HAP-1 (cell line): ENCODE measurements at regions not wholly inside any gene's neighbourhood (a gene's known extent, or its start where the extent isn't known, plus 50 kb on each side); places are given as distances from the start of the nearest gene placed in this dataset.

Experiments used
- DNase-seq, 2 experiments: peaks; one replicate each; pipeline ENCODE4 v3.0.0-alpha.2; 2016 to 2020; ENCODE audit warnings: low spot score in 2 of 2
- H3K27me3 ChIP-seq: fragments of 250-450 bp; sonication (Bioruptor Pico); 2 replicates; pipeline ENCODE4 v1.5.1; 2020; ENCODE audit warnings: low read depth, mild to moderate bottlenecking, moderate library complexity
- H3K36me3 ChIP-seq: fragments of 250-450 bp; sonication (Bioruptor Pico); replicated peaks from 2 replicates; pipeline ENCODE4 v1.5.1; 2020; ENCODE audit warnings: mild to moderate bottlenecking
- H3K4me1 ChIP-seq: fragments of 250-450 bp; sonication (Bioruptor Pico); 2 replicates; pipeline ENCODE4 v1.5.1; 2020; ENCODE audit warnings: mild to moderate bottlenecking
- H3K4me3 ChIP-seq: fragments of 250-450 bp; sonication (Bioruptor Pico); 2 replicates; pipeline ENCODE4 v1.5.1; 2020; ENCODE audit warnings: mild to moderate bottlenecking, moderate library complexity
- H3K9me3 ChIP-seq: fragments of 250-450 bp; sonication (Bioruptor Pico); 2 replicates; pipeline ENCODE4 v1.5.1; 2020; ENCODE audit warnings: mild to moderate bottlenecking, moderate library complexity
- in situ Hi-C: fragments of 300-500 bp; cut with MboI; formaldehyde crosslinking; loops from 3 replicates; pipeline ENCODE4 v1.14.3; 2020; ENCODE audit warnings: low sequenced_read_pairs, inconsistent platforms, mixed read lengths

DNA sequence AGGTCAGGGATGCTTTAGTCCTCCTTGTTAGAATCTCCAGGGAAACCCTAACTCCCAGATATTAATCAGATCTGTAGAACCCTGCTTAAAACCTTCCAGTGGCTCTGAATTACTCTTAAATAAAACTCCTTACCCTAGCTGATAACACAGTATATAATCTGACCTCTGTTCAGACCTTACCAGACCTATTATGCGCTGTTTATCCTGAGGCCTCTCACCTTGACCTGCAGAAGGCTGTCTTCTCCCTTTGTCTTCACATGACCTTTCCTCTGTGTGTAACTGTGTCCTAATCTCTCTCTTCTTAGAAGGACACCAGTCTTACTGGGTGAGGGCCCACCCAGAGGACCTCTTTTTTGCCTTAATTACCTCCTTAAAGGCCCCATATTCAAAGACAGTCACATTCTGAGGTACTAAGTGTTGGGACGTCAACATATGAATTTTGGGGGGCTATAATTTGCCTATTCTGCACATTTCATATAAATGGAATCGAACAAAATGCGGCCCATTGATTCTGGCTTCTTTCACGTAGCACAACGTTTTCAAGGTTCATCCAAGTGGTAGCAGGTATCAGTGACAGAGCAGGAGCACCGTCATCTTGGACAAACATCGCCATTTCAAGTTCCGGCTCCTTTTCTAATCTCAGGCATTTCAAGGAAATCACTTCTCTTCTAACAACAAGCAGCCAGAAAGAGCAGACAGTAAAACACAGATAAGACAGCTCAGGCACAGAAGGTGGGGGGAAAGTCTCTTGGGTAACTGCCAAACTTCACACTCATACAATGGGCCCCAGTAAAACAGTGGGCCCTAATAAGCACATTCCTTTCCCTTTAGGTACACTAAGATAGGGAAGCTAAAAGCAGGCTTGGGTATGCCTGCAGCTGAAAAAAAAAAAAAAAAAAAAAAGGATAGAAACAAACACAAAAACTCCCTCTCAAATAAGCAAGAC lies 200.2 kb upstream of the NUDT4 start:
- in situ Hi-C loops = no loop called here
- no peaks in the 10 kb centered on the region for H3K27me3 ChIP-seq
- H3K9me3 ChIP-seq = peaks cover 2% of the 10 kb centered on the region; the same call in 1 of the 2 replicates
- H3K4me3 ChIP-seq = no peak overlapping the region
- DNase-seq = no peak
- no peaks in the 10 kb centered on the region for H3K4me1 ChIP-seq
- H3K36me3 ChIP-seq = no peaks in the 10 kb centered on the region

DNA sequence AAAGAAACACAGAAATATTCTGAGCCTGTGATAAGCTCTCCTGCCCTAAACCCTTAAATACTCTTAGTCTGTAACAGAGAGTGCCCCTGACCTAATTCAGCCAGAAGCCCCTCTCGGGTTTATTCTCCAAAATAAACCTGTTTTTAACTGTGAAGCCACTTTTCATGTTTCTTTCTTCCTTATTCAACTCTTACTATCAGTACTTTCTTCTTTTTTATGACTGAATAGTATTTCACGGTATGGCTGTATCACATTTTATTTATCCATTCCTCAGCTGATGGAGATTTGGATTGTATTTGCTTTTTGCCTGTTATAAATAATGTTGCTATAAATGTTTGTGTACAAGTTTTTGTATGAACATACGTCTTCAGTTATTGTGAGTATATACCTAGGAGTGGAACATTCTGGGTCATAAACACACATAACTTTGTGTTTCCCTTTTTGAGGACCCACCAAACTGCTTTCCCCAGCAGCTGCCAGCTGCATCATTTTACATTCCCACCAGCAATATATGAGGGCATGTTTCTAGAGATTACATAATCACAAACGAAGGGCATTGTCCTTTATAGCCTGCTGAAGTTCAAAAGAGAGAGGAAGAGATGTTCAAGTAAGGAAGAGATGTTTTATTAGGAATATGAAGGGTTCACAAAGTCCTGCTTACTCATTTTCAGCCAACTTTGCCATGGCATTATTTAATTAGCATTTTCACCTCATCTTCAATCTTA lies 199.4 kb upstream of the NUDT4 start:
- no peaks in the 10 kb centered on the region for H3K27me3 ChIP-seq
- H3K36me3 ChIP-seq = no peaks in the 10 kb centered on the region
- H3K4me3 ChIP-seq = no peak overlapping the region
- no peaks in the 10 kb centered on the region for H3K4me1 ChIP-seq
- DNase-seq = no peak
- H3K9me3 ChIP-seq = peaks cover 2% of the 10 kb centered on the region; the same call in 1 of the 2 replicates
- in situ Hi-C loops = no loop called here

DNA sequence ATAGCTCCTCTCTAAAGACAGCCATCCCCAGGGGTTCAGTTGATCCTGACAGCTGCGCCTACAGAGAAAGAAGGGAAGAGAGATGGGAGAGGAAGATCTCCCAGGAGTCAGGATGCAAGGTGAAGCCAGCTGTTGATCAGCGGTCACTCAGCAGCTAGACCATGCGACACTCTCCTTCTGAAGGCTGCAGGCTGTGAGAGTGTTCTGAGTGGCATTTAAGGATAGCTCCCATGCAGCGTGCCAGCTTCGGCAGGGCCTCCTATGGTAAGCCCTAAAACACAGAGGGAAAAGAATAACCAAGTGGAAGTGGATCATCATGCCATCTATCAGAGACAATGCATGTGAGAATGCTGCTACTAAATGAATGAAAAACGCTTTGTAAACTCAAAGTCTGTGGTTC lies 197.9 kb upstream of the NUDT4 start:
- in situ Hi-C loops = no loop called here
- peaks cover 2% of the 10 kb centered on the region; the same call in 1 of the 2 replicates for H3K9me3 ChIP-seq
- no peaks in the 10 kb centered on the region for H3K4me1 ChIP-seq
- no peaks in the 10 kb centered on the region for H3K27me3 ChIP-seq
- H3K36me3 ChIP-seq = no peaks in the 10 kb centered on the region
- DNase-seq = no peak
- no peak overlapping the region for H3K4me3 ChIP-seq

DNA sequence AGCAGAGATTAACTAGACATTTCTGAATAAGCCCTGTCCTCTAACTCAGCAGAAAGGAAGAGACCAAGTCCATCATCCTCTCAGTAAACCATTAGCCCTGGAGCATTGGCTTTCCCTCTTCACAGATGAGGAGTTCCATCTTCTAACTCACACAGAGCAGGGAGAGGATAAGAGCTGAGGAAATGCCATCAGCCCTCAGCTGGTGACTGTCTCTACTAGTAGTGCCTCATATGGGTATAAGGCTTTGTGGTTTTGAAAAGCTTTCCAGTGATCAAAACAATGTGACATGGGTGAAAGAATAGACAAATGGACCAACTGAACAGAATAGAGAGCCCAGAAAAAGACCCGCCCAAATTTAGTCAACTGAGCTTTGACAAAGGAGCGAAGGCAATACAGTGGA lies 197.2 kb upstream of the NUDT4 start:
- DNase-seq = no peak
- in situ Hi-C loops = no loop called here
- Histone ChIP-seq H3K27me3 (no peaks in the 10 kb centered on the region), H3K36me3 (no peaks in the 10 kb centered on the region), H3K9me3 (peaks cover 2% of the 10 kb centered on the region; the same call in 1 of the 2 replicates), H3K4me1 (no peaks in the 10 kb centered on the region), H3K4me3 (no peak overlapping the region)

DNA sequence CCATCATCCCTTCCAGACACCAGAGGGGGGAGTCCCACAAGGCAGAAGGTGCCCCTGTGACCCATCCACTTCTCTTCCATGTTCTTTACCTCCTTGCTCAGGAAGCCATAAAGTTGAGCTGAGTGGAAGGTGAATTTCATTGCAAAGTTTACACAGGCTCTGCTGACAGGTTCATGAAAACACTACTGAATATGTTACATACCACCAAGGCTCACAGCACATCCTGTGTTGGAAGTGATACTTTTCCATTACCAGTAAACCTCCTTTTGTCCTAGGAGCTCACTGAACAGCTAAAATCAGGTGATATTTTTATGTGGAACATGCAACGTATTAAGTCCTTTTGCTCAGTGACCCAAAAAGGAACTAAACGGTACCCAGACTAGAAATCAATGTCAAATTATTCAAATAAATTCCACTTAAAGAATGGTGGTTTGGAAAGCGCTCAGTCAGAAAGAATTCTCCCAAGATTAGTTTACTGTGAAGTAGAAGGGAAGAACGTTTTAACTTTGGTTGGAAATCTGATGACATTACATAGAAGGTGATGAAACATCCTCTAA lies 196.2 kb upstream of the NUDT4 start:
- in situ Hi-C loops = no loop called here
- H3K36me3 ChIP-seq = no peaks in the 10 kb centered on the region
- H3K9me3 ChIP-seq = peaks cover 2% of the 10 kb centered on the region; the same call in 1 of the 2 replicates
- H3K4me1 ChIP-seq = no peaks in the 10 kb centered on the region
- no peak overlapping the region for H3K4me3 ChIP-seq
- H3K27me3 ChIP-seq = no peaks in the 10 kb centered on the region
- no peak for DNase-seq

DNA sequence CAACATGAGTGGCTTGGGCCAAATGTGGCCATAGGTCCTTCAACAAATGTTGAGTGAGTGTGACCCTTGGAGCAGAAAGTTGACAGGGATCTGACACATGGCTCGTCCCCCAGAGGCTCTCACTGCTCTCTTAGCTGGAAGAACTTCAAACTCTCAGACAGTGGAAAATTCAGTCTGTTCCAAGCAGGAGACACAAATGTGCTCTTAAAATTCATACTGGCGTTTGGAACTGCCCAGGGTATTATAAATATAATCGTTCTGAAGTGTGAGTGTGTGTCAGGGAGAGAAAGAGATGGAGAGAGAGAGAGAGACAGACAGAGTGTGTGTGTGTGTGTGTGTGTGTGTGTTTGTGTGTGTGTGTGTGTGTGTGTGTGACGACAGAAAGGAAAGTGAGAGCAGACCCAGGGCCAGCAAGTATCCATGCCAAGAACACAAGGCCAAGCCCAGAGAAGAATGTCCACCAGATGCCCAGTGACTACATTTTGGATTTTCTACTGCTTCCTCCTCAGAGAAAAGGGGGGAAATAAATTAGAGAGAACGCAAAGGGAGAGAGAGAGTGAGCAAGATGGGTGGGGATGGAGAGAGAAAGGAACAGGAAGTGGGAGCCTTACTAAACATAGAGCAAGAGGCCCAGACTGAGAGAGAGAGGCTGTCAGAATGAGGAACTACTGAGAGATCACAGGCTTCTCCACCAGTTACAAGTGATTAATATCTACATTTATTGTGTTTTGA lies 193.6 kb upstream of the NUDT4 start:
- H3K36me3 ChIP-seq = no peaks in the 10 kb centered on the region
- in situ Hi-C loops = no loop called here
- no peak for DNase-seq

DNA sequence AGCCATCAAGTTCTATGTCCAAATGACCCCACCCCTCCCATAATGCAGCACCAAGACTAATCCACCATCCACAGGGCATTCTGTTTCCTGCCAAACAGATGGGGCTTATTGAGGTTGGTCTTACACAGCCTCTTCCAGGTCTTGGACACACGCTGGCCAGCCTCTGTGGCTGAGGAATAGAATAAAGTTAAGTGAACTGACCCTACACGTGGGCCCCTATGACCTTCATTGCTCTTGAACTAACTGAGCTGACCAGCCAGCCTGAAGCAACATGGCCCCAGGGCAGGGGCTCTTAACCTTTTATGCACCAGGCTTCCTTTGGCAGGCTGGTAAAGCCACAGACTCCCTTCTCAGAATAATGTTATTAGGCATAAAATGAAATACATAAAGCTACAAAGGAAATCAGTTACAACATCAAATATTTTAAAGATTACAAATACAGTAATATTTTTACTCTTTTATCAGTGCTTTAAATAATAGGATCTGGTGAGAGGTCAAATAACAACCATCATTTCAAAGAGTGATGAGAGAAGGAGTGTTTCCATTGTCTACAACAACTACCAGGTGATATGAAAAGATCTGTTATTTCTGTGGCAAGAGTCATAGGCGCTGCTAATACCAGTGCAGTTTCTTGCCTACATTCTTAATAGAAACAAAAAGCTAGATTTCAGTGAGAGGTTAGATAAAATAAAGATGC lies 192.9 kb upstream of the NUDT4 start:
- in situ Hi-C loops = no loop called here
- Histone ChIP-seq H3K36me3 (no peaks in the 10 kb centered on the region), H3K4me1 (no peaks in the 10 kb centered on the region), H3K9me3 (no peaks in the 10 kb centered on the region), H3K4me3 (no peak overlapping the region), H3K27me3 (no peaks in the 10 kb centered on the region)
- no peak for DNase-seq

More for the DNA sequence above, 193.6 kb upstream of the NUDT4 start:
- H3K9me3 ChIP-seq = no peaks in the 10 kb centered on the region
- H3K4me3 ChIP-seq = no peak overlapping the region
- H3K27me3 ChIP-seq = no peaks in the 10 kb centered on the region
- no peaks in the 10 kb centered on the region for H3K4me1 ChIP-seq

DNA sequence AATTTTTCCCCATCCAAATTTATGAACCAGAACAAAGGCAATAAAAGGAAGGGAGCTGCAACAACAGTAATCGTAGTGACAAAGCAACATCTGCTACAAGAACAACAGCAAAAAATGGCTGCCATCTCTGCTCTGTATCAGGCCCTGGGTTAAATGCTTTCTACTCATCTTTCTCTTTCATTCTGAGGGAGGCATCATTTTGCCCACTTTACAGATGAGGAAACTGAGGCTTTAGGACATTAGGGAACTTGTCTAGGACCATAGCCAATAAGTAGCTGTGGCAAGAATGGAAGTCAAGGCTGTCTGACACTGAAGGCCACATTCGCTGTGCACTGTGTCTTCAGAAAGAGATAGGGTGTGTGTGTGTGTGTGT lies 192.4 kb upstream of the NUDT4 start:
- Histone ChIP-seq H3K4me1 (no peaks in the 10 kb centered on the region), H3K27me3 (no peaks in the 10 kb centered on the region), H3K9me3 (no peaks in the 10 kb centered on the region), H3K36me3 (no peaks in the 10 kb centered on the region), H3K4me3 (no peak overlapping the region)
- in situ Hi-C loops = no loop called here
- no peak for DNase-seq

DNA sequence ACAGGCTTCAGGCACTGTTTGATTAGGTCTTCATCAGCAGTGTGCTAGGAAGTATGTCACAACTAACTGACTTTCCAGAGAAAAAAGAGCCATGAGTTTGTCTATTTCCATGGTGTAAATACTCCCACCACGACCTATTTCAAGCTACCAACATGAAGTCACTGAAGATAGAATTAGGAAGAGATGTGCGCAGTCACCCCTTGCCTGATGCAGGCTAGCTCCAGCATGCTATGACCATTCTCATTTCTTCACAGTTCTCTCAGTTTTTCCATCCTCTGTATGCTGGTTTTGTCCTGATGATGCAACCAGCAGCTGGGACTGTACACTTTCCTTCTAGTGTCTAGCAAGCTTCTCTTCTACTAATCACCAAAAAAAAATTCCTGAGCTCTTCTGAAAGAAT lies 191.6 kb upstream of the NUDT4 start:
- DNase-seq = no peak
- H3K27me3 ChIP-seq = no peaks in the 10 kb centered on the region
- H3K36me3 ChIP-seq = no peaks in the 10 kb centered on the region
- no peaks in the 10 kb centered on the region for H3K4me1 ChIP-seq
- in situ Hi-C loops = no loop called here
- no peak overlapping the region for H3K4me3 ChIP-seq
- no peaks in the 10 kb centered on the region for H3K9me3 ChIP-seq

DNA sequence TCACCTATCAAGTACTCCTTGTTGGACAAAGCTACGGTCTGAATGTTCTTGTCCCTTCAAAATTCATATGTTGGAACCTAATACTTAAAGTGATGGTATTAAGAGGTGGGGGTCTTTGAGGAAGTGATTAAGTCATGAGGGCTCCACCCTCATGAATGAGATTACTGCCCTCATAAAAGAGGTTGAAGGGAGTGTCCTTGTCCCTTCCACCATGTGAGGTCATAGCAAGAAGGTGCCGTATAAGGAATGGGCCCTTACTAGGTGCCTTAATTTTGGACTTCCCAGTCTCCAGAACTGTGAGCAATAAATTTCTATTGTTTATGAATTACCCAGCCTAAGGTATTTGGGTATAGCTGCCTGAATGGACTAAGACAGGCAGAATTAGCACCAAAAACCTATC lies 191.1 kb upstream of the NUDT4 start:
- Histone ChIP-seq H3K27me3 (no peaks in the 10 kb centered on the region), H3K4me3 (no peak overlapping the region), H3K36me3 (no peaks in the 10 kb centered on the region), H3K9me3 (no peaks in the 10 kb centered on the region), H3K4me1 (no peaks in the 10 kb centered on the region)
- in situ Hi-C loops = no loop called here
- DNase-seq = no peak

DNA sequence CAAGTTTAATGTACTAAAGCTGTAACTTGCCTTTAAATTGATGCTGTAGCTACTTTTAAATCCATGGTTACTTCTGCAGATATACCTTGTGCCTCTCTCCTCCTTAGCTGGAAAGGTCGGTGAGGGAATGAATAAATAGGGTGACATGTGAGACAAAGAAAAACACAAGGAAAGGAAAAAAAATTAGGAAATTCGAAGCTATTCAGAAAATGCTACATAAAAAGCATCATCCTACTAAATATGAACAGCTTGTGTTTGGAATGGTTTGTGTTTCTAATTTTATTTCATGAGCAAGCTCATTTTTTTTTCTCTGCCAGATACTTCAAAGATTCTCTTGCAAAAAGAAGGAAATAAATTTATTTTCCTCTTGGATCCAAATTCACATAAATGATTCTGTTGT lies 186.3 kb upstream of the NUDT4 start:
- H3K27me3 ChIP-seq = no peaks in the 10 kb centered on the region
- in situ Hi-C loops = no loop called here
- peaks cover 4% of the 10 kb centered on the region; the same call in 1 of the 2 replicates for H3K9me3 ChIP-seq
- H3K4me3 ChIP-seq = no peak overlapping the region
- no peaks in the 10 kb centered on the region; the same call in 1 of the 2 replicates for H3K4me1 ChIP-seq
- no peaks in the 10 kb centered on the region for H3K36me3 ChIP-seq
- no peak for DNase-seq

DNA sequence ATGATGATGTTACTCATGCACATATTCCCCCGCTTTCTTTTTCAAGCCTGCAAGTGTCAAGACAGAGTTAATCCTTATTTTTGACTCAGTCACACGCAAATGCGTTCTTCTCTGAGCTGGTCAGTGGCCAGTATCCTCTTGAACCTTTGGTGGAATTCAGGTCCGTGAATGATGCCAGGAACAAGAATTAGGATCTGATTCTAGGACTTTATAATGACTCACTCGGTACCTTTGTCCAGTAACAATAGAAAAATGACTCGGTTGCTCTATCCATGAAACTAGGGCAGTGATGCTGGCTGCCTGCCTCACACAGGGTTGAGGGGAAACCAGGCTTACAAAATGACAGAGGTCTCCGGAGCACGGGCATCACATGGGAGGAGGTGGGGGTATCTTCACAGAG lies 185.8 kb upstream of the NUDT4 start:
- in situ Hi-C loops = no loop called here
- H3K4me1 ChIP-seq = peaks cover 5% of the 10 kb centered on the region
- H3K36me3 ChIP-seq = no peaks in the 10 kb centered on the region
- no peaks in the 10 kb centered on the region for H3K27me3 ChIP-seq
- H3K4me3 ChIP-seq = no peak overlapping the region
- peaks cover 4% of the 10 kb centered on the region; the same call in 1 of the 2 replicates for H3K9me3 ChIP-seq
- no peak for DNase-seq

DNA sequence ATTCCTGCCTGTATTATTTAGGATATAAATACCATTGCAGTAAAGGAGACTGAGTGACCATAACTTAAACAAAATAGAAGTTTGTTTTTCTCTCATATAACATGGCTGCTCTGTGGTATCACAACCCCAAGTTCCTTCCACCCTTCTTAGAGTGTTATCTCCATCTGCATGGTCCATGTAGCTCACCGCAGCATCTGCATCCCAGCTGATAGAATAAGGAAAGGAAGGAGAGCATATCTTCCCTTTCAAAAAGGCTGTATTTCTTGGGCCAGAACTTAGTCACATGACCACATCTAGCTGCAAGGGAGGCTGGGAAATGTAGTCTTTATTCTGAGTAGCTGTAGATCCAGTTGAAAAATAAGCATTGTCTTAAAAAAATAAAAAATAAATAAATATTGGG lies 184.8 kb upstream of the NUDT4 start:
- Histone ChIP-seq H3K36me3 (no peaks in the 10 kb centered on the region), H3K4me3 (no peak overlapping the region), H3K4me1 (peaks cover 14% of the 10 kb centered on the region), H3K9me3 (peaks cover 4% of the 10 kb centered on the region; the same call in 1 of the 2 replicates), H3K27me3 (no peaks in the 10 kb centered on the region)
- in situ Hi-C loops = no loop called here
- no peak for DNase-seq
